ENCODE measurements at regions not wholly inside any gene's neighbourhood (a gene's known extent, or its start where the extent isn't known, plus 50 kb on each side); places are given as distances from the start of the nearest gene placed in this dataset.

DNA sequence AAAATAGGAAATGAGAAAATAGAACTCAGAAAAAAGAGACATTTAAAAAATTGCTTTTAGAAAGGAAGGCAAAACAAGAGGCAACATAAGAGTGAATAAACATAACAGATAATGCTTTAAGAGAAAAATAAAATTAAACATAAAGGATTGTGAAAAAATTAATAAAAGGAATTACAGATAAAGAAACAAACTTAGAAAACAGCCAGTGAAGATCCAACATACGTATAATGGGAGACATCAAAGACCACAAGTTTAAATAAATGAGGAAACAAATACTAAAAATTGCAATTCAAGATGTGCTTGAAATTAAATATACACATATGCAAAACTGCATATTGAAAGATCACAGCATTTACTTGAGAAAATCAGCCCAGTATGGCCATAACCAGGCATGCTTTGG, 448.9 kb downstream of the NBAS start:
- Histone ChIP-seq H3K27me3 (ENCODE audit: low read depth, low read length) (no peaks in the 10 kb centered on the region), H3K79me2 (ENCODE audit: low read length) (no peaks in the 10 kb centered on the region), H3K4me2 (ENCODE audit: low read length) (no peak overlapping the region), H3K27ac (ENCODE audit: low read length) (no peak overlapping the region), H4K20me1 (ENCODE audit: insufficient read depth, low read length) (no peaks in the 10 kb centered on the region), H3K9me3 (ENCODE audit: insufficient read depth, low read length) (peaks cover 8% of the 10 kb centered on the region; the same call in 1 of the 2 replicates), H2AFZ (ENCODE audit: low read depth, low read length) (no peak overlapping the region), H3K4me1 (ENCODE audit: low read length) (peaks cover 14% of the 10 kb centered on the region), H3K4me3 (ENCODE audit: low read length) (no peak overlapping the region), H3K9ac (ENCODE audit: low read length) (no peak overlapping the region), H3K36me3 (replicated peaks; ENCODE audit: low read depth, low read length) (peaks cover 3% of the 10 kb centered on the region)
- no peak for TF ChIP-seq EZH2phosphoT487 (IDR thresholded peaks at IDR 0.05; ENCODE audit: low read depth)
- TF ChIP-seq, protein P1, sequence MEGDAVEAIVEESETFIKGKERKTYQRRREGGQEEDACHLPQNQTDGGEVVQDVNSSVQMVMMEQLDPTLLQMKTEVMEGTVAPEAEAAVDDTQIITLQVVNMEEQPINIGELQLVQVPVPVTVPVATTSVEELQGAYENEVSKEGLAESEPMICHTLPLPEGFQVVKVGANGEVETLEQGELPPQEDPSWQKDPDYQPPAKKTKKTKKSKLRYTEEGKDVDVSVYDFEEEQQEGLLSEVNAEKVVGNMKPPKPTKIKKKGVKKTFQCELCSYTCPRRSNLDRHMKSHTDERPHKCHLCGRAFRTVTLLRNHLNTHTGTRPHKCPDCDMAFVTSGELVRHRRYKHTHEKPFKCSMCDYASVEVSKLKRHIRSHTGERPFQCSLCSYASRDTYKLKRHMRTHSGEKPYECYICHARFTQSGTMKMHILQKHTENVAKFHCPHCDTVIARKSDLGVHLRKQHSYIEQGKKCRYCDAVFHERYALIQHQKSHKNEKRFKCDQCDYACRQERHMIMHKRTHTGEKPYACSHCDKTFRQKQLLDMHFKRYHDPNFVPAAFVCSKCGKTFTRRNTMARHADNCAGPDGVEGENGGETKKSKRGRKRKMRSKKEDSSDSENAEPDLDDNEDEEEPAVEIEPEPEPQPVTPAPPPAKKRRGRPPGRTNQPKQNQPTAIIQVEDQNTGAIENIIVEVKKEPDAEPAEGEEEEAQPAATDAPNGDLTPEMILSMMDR (IDR thresholded peaks at IDR 0.05; ENCODE audit: low read depth, low read length) = no peak

DNA sequence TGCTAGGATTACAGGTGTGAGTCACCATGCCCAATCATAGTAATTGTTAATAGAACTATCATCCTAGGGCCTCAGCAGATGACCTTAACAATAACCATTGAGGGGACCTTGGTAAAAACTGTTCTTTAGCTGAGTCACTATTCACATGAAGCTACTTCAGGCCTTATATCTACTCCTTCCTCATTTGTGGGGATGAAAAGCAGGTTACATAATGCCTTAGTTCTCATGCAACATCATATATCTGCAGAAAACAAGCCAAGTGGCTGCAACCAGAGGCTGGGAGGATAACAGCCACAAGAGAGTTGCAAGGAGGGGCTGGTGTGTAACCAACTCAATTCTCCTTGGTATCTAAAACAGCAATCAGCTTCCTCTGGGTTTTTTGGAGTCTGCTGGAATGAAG, 445.4 kb downstream of the NBAS start:
- Histone ChIP-seq H3K4me1 (ENCODE audit: low read length) (peaks cover 16% of the 10 kb centered on the region), H2AFZ (ENCODE audit: low read depth, low read length) (no peak overlapping the region), H3K9me3 (ENCODE audit: insufficient read depth, low read length) (peaks cover 8% of the 10 kb centered on the region; the same call in 1 of the 2 replicates), H3K79me2 (ENCODE audit: low read length) (no peaks in the 10 kb centered on the region), H3K4me3 (ENCODE audit: low read length) (no peak overlapping the region), H3K36me3 (replicated peaks; ENCODE audit: low read depth, low read length) (peaks cover 3% of the 10 kb centered on the region), H3K9ac (ENCODE audit: low read length) (no peak overlapping the region), H3K27ac (ENCODE audit: low read length) (no peak overlapping the region), H3K27me3 (ENCODE audit: low read depth, low read length) (no peaks in the 10 kb centered on the region), H3K4me2 (ENCODE audit: low read length) (no peak overlapping the region), H4K20me1 (ENCODE audit: insufficient read depth, low read length) (no peaks in the 10 kb centered on the region)
- TF ChIP-seq, protein P1 (IDR thresholded peaks at IDR 0.05; ENCODE audit: low read depth, low read length) = no peak
- no peak for TF ChIP-seq EZH2phosphoT487 (IDR thresholded peaks at IDR 0.05; ENCODE audit: low read depth)

DNA sequence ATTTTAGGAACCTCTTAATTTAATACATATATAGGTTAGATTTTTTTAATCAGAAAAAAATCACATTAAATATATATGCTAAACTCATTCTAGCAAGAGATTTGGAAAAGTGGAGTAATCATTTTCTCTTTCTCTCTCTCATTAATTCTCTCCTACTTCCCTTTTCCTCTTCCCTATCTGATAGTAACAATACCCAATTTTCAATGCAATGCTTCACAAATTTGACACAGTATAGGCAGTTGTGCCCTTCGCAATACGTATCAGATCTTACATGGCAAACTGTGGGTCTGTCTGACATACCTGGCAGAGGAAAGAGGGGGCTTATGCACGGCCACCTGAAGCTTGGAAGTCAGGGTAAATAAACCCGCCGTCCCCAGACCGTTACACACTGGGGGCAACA, 444.3 kb downstream of the NBAS start:
- Histone ChIP-seq H3K27ac (ENCODE audit: low read length) (no peak overlapping the region), H3K4me2 (ENCODE audit: low read length) (no peak overlapping the region), H3K4me1 (ENCODE audit: low read length) (peaks cover 16% of the 10 kb centered on the region), H2AFZ (ENCODE audit: low read depth, low read length) (no peak overlapping the region), H3K4me3 (ENCODE audit: low read length) (no peak overlapping the region), H3K79me2 (ENCODE audit: low read length) (no peaks in the 10 kb centered on the region), H4K20me1 (ENCODE audit: insufficient read depth, low read length) (no peaks in the 10 kb centered on the region), H3K27me3 (ENCODE audit: low read depth, low read length) (no peaks in the 10 kb centered on the region), H3K9me3 (ENCODE audit: insufficient read depth, low read length) (peaks cover 8% of the 10 kb centered on the region; the same call in 1 of the 2 replicates), H3K9ac (ENCODE audit: low read length) (no peak overlapping the region), H3K36me3 (replicated peaks; ENCODE audit: low read depth, low read length) (peaks cover 3% of the 10 kb centered on the region)
- TF ChIP-seq, protein P1 (IDR thresholded peaks at IDR 0.05; ENCODE audit: low read depth, low read length) = no peak
- TF ChIP-seq EZH2phosphoT487 (IDR thresholded peaks at IDR 0.05; ENCODE audit: low read depth) = no peak
